A673 (cell line): ENCODE measurements at regions not wholly inside any gene's neighbourhood (a gene's known extent, or its start where the extent isn't known, plus 50 kb on each side); places are given as distances from the start of the nearest gene placed in this dataset.

Source experiments
- BruUV-seq: library from RNA; stranded (reverse); fragments of 400-500 nt; replicated peaks from 2 replicates; lab custom pipeline; 2021; lab: Mats Ljungman, UMichigan
- CTCF ChIA-PET: fragments of 300-600 bp; sonication (Branson Sonifier 250); formaldehyde crosslinking; loops from one replicate; lab custom pipeline; 2022; ENCODE audit warnings: antibody characterized with exemption; lab: Charles Lee
- POLR2A ChIA-PET: fragments of 300-600 bp; sonication (Branson Sonifier 250); formaldehyde crosslinking; loops from one replicate; lab custom pipeline; 2022; ENCODE audit warnings: antibody characterized with exemption; ENCODE audit not compliant: low non-redundant PET; lab: Charles Lee
- DNase-seq: peaks from one replicate; pipeline ENCODE4 v3.0.0-alpha.2; 2015; ENCODE audit warnings: low spot score
- H3K27ac ChIP-seq: fragments of 200-600 bp; sonication (generic); 2 replicates; pipeline ENCODE4 v1.5.1; 2016; ENCODE audit warnings: mixed run types, low read depth, mild to moderate bottlenecking, mixed read lengths, antibody characterized with exemption, low read length; ENCODE audit not compliant: poor library complexity, severe bottlenecking
- H3K27me3 ChIP-seq: fragments of 200-600 bp; sonication (generic); replicated peaks from 2 replicates; pipeline ENCODE4 v1.6.1; 2017; ENCODE audit warnings: mixed run types, low read depth, mild to moderate bottlenecking, mixed read lengths, antibody characterized with exemption, low read length; ENCODE audit not compliant: insufficient read depth, poor library complexity
- H3K36me3 ChIP-seq: fragments of 200-600 bp; sonication (generic); 2 replicates; pipeline ENCODE4 v1.6.1; 2016; ENCODE audit warnings: mixed run types, mild to moderate bottlenecking, mixed read lengths, antibody characterized with exemption, low read length; ENCODE audit not compliant: insufficient read depth, poor library complexity, severe bottlenecking
- H3K4me1 ChIP-seq: fragments of 200-600 bp; sonication (generic); 2 replicates; pipeline ENCODE4 v1.6.1; 2017; ENCODE audit warnings: mixed run types, mild to moderate bottlenecking, mixed read lengths, antibody characterized with exemption, low read length; ENCODE audit not compliant: insufficient read depth, poor library complexity, severe bottlenecking
- H3K4me3 ChIP-seq: fragments of 200-600 bp; sonication (generic); 2 replicates; pipeline ENCODE4 v1.5.1; 2016; ENCODE audit warnings: low read depth, mixed run types, mild to moderate bottlenecking, mixed read lengths, low read length; ENCODE audit not compliant: poor library complexity, severe bottlenecking
- H3K9me3 ChIP-seq: fragments of 200-600 bp; sonication (generic); 2 replicates; pipeline ENCODE4 v1.6.1; 2016; ENCODE audit warnings: mixed run types, low read depth, mild to moderate bottlenecking, mixed read lengths, antibody characterized with exemption, low read length; ENCODE audit not compliant: poor library complexity, severe bottlenecking
- EZH2 ChIP-seq: fragments of 200-600 bp; sonication (generic); IDR thresholded peaks from 2 replicates; pipeline ENCODE4 v1.6.1; 2017; ENCODE audit warnings: borderline replicate concordance, low read depth, mild to moderate bottlenecking, mixed read lengths, antibody characterized with exemption, low read length; ENCODE audit not compliant: poor library complexity, severe bottlenecking
- intact Hi-C: fragments of 100-400 bp; cut with micrococcal nuclease; formaldehyde crosslinking; loops from one replicate; pipeline ENCODE4 v1.10.0; 2022; ENCODE audit not compliant: unreplicated experiment
- TF ChIP-seq, protein P1 (sequence below): fragments of 300-800, 200-600 bp; sonication (generic); conservative IDR thresholded peaks from 2 replicates; pipeline ENCODE4 v1.5.1; 2017; ENCODE audit warnings: low read depth, mild to moderate bottlenecking, antibody characterized with exemption, low read length, moderate library complexity, mixed read lengths

DNA sequence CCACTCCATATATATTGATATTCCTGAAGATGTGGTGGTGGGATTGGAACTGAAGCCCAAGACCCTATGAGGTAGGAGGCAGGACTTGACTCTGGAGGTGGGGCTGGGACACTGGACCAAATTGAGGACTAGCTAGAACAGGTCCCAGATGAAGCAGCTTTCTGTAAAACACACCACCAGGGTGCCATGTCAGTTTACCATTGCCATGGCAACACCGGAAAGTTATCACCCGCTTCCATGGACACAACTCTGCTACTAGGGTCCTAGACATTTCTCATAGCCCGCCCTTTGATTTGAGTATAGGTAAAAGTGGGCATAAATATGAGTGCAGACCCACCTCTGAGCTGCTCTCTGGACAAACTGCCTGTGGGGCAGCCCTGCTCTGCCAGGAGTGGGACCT is 490.5 kb upstream of the PFKP start:
- no peak overlapping the region for H3K4me3 ChIP-seq
- no peak overlapping the region for H3K27ac ChIP-seq
- H3K36me3 ChIP-seq, result no peaks in the 10 kb centered on the region
- intact Hi-C loops, result no loop called here
- no peaks in the 10 kb centered on the region for H3K9me3 ChIP-seq
- ChIA-PET CTCF (no interaction called here), POLR2A (no interaction called here)
- no peak for DNase-seq
- no peak for TF ChIP-seq EZH2
- TF ChIP-seq, protein P1, sequence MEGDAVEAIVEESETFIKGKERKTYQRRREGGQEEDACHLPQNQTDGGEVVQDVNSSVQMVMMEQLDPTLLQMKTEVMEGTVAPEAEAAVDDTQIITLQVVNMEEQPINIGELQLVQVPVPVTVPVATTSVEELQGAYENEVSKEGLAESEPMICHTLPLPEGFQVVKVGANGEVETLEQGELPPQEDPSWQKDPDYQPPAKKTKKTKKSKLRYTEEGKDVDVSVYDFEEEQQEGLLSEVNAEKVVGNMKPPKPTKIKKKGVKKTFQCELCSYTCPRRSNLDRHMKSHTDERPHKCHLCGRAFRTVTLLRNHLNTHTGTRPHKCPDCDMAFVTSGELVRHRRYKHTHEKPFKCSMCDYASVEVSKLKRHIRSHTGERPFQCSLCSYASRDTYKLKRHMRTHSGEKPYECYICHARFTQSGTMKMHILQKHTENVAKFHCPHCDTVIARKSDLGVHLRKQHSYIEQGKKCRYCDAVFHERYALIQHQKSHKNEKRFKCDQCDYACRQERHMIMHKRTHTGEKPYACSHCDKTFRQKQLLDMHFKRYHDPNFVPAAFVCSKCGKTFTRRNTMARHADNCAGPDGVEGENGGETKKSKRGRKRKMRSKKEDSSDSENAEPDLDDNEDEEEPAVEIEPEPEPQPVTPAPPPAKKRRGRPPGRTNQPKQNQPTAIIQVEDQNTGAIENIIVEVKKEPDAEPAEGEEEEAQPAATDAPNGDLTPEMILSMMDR, result no peak
- H3K4me1 ChIP-seq, result no peaks in the 10 kb centered on the region
- BruUV-seq, result no TSS peak
- peaks cover 86% of the 10 kb centered on the region for H3K27me3 ChIP-seq

DNA sequence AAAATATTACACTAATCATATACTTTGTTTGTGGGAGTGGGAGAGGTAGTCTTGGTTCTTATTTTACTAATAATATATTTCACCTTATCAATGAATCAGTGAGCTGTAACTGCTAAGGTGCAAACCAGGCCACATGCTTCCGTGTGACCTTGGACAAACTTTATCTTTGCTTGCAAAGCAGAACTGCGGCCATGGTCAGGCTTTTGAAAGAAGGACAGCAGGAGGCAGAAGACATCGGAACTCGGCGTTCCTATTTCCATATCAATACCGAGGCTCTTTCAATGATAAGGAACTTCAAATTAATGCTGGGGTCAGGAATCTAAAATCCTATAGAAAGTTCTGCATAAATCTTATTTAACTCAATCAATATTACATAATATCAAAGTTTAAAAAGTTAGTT is 491.9 kb upstream of the PFKP start:
- ChIA-PET CTCF (no interaction called here), POLR2A (no interaction called here)
- DNase-seq, result no peak
- no peaks in the 10 kb centered on the region for H3K9me3 ChIP-seq
- H3K4me3 ChIP-seq, result no peak overlapping the region
- TF ChIP-seq, protein P1, result no peak
- no peak for TF ChIP-seq EZH2
- intact Hi-C loops, result no loop called here
- BruUV-seq, result no TSS peak
- no peaks in the 10 kb centered on the region for H3K4me1 ChIP-seq
- no peak overlapping the region for H3K27ac ChIP-seq
- H3K36me3 ChIP-seq, result no peaks in the 10 kb centered on the region
- peaks cover 73% of the 10 kb centered on the region for H3K27me3 ChIP-seq

DNA sequence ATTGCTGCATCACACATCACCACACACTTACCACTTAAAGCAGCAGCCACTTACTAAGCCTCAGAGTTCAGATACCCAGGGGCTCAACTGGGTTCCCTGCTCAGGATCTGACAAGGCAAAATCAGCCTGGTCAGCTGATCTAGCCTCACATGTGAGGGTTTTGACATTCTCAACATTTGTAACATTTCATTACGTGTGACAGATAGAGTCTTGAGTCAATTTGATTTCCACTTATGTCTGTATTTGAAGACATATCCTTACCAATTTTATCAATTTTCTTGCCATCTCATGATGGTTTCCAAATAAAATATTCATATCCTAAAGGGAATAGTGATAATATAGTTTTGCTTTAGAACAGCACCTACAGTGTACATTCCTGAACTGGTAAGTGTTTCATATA is 494.7 kb upstream of the PFKP start:
- peaks cover 63% of the 10 kb centered on the region for H3K27me3 ChIP-seq
- CTCF ChIA-PET, result no interaction called here
- intact Hi-C loops, result no loop called here
- no peaks in the 10 kb centered on the region for H3K4me1 ChIP-seq
- H3K9me3 ChIP-seq, result no peaks in the 10 kb centered on the region
- no peak for TF ChIP-seq EZH2
- TF ChIP-seq, protein P1, result no peak
- H3K4me3 ChIP-seq, result no peak overlapping the region
- POLR2A ChIA-PET, result no interaction called here
- H3K36me3 ChIP-seq, result no peaks in the 10 kb centered on the region
- no peak for DNase-seq
- no TSS peak for BruUV-seq
- no peak overlapping the region for H3K27ac ChIP-seq
